Fibroblast of the aortic adventitia (primary cell): ENCODE measurements at regions not wholly inside any gene's neighbourhood (a gene's known extent, or its start where the extent isn't known, plus 50 kb on each side); places are given as distances from the start of the nearest gene placed in this dataset.
A peak's percentile ranks its signal among the peaks of the same experiment; 100 is the strongest.

Source experiments
- DNase-seq: peaks from one replicate; pipeline ENCODE4 v3.0.0-alpha.2; 2010; ENCODE audit warnings: low read depth
- H3K4me3 ChIP-seq: 2 replicates; pipeline ENCODE4 v1.5.1; 2011; ENCODE audit warnings: low read depth, mild to moderate bottlenecking, control low read depth, low read length, moderate library complexity
- CTCF ChIP-seq: IDR thresholded peaks from 2 replicates; pipeline ENCODE4 v1.5.1; 2011; ENCODE audit warnings: mild to moderate bottlenecking, low read length, control low read depth, inconsistent platforms; ENCODE audit not compliant: insufficient read depth

GRCh38 chr17:77736199-77736585, 222.3 kb upstream of the TNRC6C start:
- TF ChIP-seq CTCF = no peak
- DNase-seq = no peak
- H3K4me3 ChIP-seq = no peak overlapping the region

DNA sequence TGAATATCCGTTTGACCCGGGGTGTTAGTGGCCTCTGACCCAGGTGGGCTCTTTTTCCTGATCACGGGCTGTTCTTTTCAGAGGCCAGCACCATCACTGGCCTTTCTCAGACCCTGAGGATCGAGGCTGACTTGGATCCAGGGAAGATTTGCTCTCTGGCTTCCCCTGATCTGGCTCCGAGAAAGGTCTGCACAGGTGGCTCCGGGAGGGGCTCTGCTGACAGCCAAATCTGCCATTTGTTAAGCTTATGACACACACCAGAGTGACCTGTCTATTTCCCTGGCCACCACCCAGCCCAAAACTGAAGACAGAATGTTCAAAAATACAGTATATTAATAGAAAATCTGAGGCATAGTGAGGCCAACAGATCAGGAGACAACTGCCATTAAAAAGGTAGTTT, 221.8 kb upstream of the TNRC6C start:
- no peak overlapping the region for H3K4me3 ChIP-seq
- no peak for DNase-seq
- no peak for TF ChIP-seq CTCF

- no peak for DNase-seq
- H3K4me3 ChIP-seq = no peak overlapping the region
- TF ChIP-seq CTCF = no peak
These were observed 220.8 kb upstream of the TNRC6C start for GRCh38 chr17:77737442-77738265.

- no peak for TF ChIP-seq CTCF
- DNase-seq = peak; percentile 38
- no peak overlapping the region for H3K4me3 ChIP-seq
These were observed 219.6 kb upstream of the TNRC6C start for GRCh38 chr17:77738751-77739531.

DNA sequence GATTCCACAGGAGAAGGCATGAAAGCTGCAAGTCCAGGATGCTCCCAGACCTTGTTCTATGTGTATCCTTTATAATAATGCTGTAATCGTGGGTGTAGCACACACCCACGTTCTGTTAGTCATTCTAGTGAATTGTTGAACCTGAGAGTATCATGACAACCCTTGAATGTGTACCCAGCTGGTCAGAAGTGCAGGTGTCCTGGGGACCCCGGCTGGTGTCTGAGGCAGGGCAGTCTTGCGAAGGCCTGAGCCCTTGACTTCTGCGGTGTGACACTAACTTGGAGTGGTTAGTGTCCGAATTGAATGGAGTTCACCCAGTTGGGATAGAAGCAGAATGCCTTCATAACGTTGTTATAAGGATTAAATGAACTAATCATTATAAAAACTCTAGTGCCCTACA, 218.0 kb upstream of the TNRC6C start:
- DNase-seq = no peak
- no peak overlapping the region for H3K4me3 ChIP-seq
- TF ChIP-seq CTCF = no peak

DNA sequence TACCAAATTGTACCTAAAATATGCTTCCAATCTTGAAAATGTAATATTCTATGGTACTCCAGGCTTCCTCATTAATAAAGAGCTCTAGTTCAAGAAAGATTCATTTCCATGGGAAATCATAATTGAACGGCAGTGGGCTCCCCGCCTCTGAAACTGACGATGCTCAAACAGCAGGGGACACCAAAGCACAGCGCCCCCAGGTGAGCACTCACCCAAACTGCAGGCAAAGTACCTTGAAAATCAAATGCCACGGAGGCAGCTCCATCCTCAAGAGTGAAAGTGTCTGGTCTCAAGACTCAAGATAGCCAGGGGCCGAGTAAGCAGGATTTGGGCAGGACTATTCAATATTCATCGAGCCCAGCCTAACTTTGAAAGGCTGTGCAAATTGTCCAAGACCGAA, 217.4 kb upstream of the TNRC6C start:
- no peak for DNase-seq
- no peak overlapping the region for H3K4me3 ChIP-seq
- TF ChIP-seq CTCF = peak; percentile 34
